ENCODE measurements at regions not wholly inside any gene's neighbourhood (a gene's known extent, or its start where the extent isn't known, plus 50 kb on each side); places are given as distances from the start of the nearest gene placed in this dataset.
"Not testable (repeated sequence)": the region's sequence is repeated elsewhere in the genome, so short reads cannot be mapped to it uniquely, and the experiment has no call there.

- no peak for DNase-seq (ENCODE audit: extremely low read depth in 1 of 11, low read depth in 9 of 11, low spot score in 4 of 11)
Measured at GRCh38 chr1:68918563-68918962, 421.7 kb upstream of the DEPDC1 start.

- DNase-seq (ENCODE audit: extremely low read depth in 1 of 11, low read depth in 9 of 11, low spot score in 4 of 11): no peak
Measured at GRCh38 chr1:68919075-68919474, 422.2 kb upstream of the DEPDC1 start.

GRCh38 chr1:68923475-68924088 is 426.7 kb upstream of the DEPDC1 start:
- DNase-seq (ENCODE audit: extremely low read depth in 1 of 11, low read depth in 9 of 11, low spot score in 4 of 11): not testable (repeated sequence)

GRCh38 chr1:68930101-68930500 is 433.2 kb upstream of the DEPDC1 start:
- DNase-seq (ENCODE audit: extremely low read depth in 1 of 11, low read depth in 9 of 11, low spot score in 4 of 11): no peak

GRCh38 chr1:68936530-68936929 is 439.6 kb upstream of the DEPDC1 start:
- DNase-seq (ENCODE audit: extremely low read depth in 1 of 11, low read depth in 9 of 11, low spot score in 4 of 11): no peak

- DNase-seq (ENCODE audit: extremely low read depth in 1 of 11, low read depth in 9 of 11, low spot score in 4 of 11): no peak
Measured at GRCh38 chr1:68938051-68938666, 441.3 kb upstream of the DEPDC1 start.

- no peak for DNase-seq (ENCODE audit: extremely low read depth in 1 of 11, low read depth in 9 of 11, low spot score in 4 of 11)
Measured at GRCh38 chr1:68950036-68950435, 453.2 kb upstream of the DEPDC1 start.

- DNase-seq (ENCODE audit: extremely low read depth in 1 of 11, low read depth in 9 of 11, low spot score in 4 of 11): no peak
Measured at GRCh38 chr1:68953311-68953710, 456.4 kb upstream of the DEPDC1 start.

GRCh38 chr1:68954841-68955240 is 458.0 kb upstream of the DEPDC1 start:
- no peak for DNase-seq (ENCODE audit: extremely low read depth in 1 of 11, low read depth in 9 of 11, low spot score in 4 of 11)

- DNase-seq (ENCODE audit: extremely low read depth in 1 of 11, low read depth in 9 of 11, low spot score in 4 of 11): no peak
Measured at GRCh38 chr1:68955424-68955823, 458.5 kb upstream of the DEPDC1 start.

GRCh38 chr1:68958958-68959357 is 462.1 kb upstream of the DEPDC1 start:
- DNase-seq (ENCODE audit: extremely low read depth in 1 of 11, low read depth in 9 of 11, low spot score in 4 of 11): no peak

- no peak for DNase-seq (ENCODE audit: extremely low read depth in 1 of 11, low read depth in 9 of 11, low spot score in 4 of 11)
Measured at GRCh38 chr1:68959461-68960030, 462.7 kb upstream of the DEPDC1 start.

- DNase-seq (ENCODE audit: extremely low read depth in 1 of 11, low read depth in 9 of 11, low spot score in 4 of 11): no peak
Measured at GRCh38 chr1:68961143-68961542, 464.3 kb upstream of the DEPDC1 start.

GRCh38 chr1:68963353-68963752 is 466.5 kb upstream of the DEPDC1 start:
- no peak for DNase-seq (ENCODE audit: extremely low read depth in 1 of 11, low read depth in 9 of 11, low spot score in 4 of 11)

- DNase-seq (ENCODE audit: extremely low read depth in 1 of 11, low read depth in 9 of 11, low spot score in 4 of 11): peak in 1 of 11 donors; percentile 12
Measured at GRCh38 chr1:68969441-68969840, 472.6 kb upstream of the DEPDC1 start.

- DNase-seq (ENCODE audit: extremely low read depth in 1 of 11, low read depth in 9 of 11, low spot score in 4 of 11): no peak
Measured at GRCh38 chr1:68970571-68970970, 473.7 kb upstream of the DEPDC1 start.

GRCh38 chr1:68973459-68974244 is 476.8 kb upstream of the DEPDC1 start:
- no peak for DNase-seq (ENCODE audit: extremely low read depth in 1 of 11, low read depth in 9 of 11, low spot score in 4 of 11)

GRCh38 chr1:68974447-68974846 is 477.6 kb upstream of the DEPDC1 start:
- DNase-seq (ENCODE audit: extremely low read depth in 1 of 11, low read depth in 9 of 11, low spot score in 4 of 11): no peak

GRCh38 chr1:68975212-68975933 is 478.5 kb upstream of the DEPDC1 start:
- DNase-seq (ENCODE audit: extremely low read depth in 1 of 11, low read depth in 9 of 11, low spot score in 4 of 11): peak in 9 of 11 donors; percentile 22 to 67 (median 44)
